ENCODE measurements at regions not wholly inside any gene's neighbourhood (a gene's known extent, or its start where the extent isn't known, plus 50 kb on each side); places are given as distances from the start of the nearest gene placed in this dataset.
"Not testable (repeated sequence)": the region's sequence is repeated elsewhere in the genome, so short reads cannot be mapped to it uniquely, and the experiment has no call there.

GRCh38 chr3:89533275-89533674 lies 425.9 kb downstream of the EPHA3 start:
- no peak for DNase-seq

- DNase-seq, result not testable (repeated sequence)
These were observed 447.2 kb downstream of the EPHA3 start for GRCh38 chr3:89554587-89554986.

- DNase-seq, result no peak
These were observed 451.3 kb downstream of the EPHA3 start for GRCh38 chr3:89558711-89559110.

- no peak for DNase-seq
These were observed 453.1 kb downstream of the EPHA3 start for GRCh38 chr3:89560568-89560967.

- no peak for DNase-seq
These were observed 455.0 kb downstream of the EPHA3 start for GRCh38 chr3:89562373-89562772.

GRCh38 chr3:89565098-89565497 lies 457.7 kb downstream of the EPHA3 start:
- no peak for DNase-seq

GRCh38 chr3:89570465-89570864 lies 463.0 kb downstream of the EPHA3 start:
- no peak for DNase-seq

GRCh38 chr3:89571298-89571697 lies 463.9 kb downstream of the EPHA3 start:
- no peak for DNase-seq

- DNase-seq, result no peak
These were observed 464.3 kb downstream of the EPHA3 start for GRCh38 chr3:89571707-89572106.

GRCh38 chr3:89572261-89572660 lies 464.8 kb downstream of the EPHA3 start:
- DNase-seq, result no peak

- no peak for DNase-seq
These were observed 469.0 kb downstream of the EPHA3 start for GRCh38 chr3:89576417-89576816.

GRCh38 chr3:89577637-89578530 lies 470.5 kb downstream of the EPHA3 start:
- no peak for DNase-seq

GRCh38 chr3:89580859-89581258 lies 473.4 kb downstream of the EPHA3 start:
- DNase-seq, result no peak

- no peak for DNase-seq
These were observed 477.0 kb downstream of the EPHA3 start for GRCh38 chr3:89584398-89584797.

- no peak for DNase-seq
These were observed 478.8 kb downstream of the EPHA3 start for GRCh38 chr3:89586256-89586655.

- DNase-seq, result no peak
These were observed 479.3 kb downstream of the EPHA3 start for GRCh38 chr3:89586676-89587075.

- DNase-seq, result no peak
These were observed 498.7 kb downstream of the EPHA3 start for GRCh38 chr3:89606151-89606550.

GRCh38 chr3:89612027-89612426 lies 504.6 kb downstream of the EPHA3 start:
- DNase-seq, result no peak

GRCh38 chr3:89613241-89613640 lies 505.8 kb downstream of the EPHA3 start:
- no peak for DNase-seq

- DNase-seq, result no peak
These were observed 510.3 kb downstream of the EPHA3 start for GRCh38 chr3:89617706-89618105.

GRCh38 chr3:89619263-89619662 lies 511.8 kb downstream of the EPHA3 start:
- DNase-seq, result no peak

GRCh38 chr3:89622063-89622700 lies 514.8 kb downstream of the EPHA3 start:
- no peak for DNase-seq

- no peak for DNase-seq
These were observed 517.1 kb downstream of the EPHA3 start for GRCh38 chr3:89624494-89624893.

- DNase-seq, result no peak
These were observed 518.5 kb downstream of the EPHA3 start for GRCh38 chr3:89625945-89626344.
